ENCODE measurements at regions not wholly inside any gene's neighbourhood (a gene's known extent, or its start where the extent isn't known, plus 50 kb on each side); places are given as distances from the start of the nearest gene placed in this dataset.

DNA sequence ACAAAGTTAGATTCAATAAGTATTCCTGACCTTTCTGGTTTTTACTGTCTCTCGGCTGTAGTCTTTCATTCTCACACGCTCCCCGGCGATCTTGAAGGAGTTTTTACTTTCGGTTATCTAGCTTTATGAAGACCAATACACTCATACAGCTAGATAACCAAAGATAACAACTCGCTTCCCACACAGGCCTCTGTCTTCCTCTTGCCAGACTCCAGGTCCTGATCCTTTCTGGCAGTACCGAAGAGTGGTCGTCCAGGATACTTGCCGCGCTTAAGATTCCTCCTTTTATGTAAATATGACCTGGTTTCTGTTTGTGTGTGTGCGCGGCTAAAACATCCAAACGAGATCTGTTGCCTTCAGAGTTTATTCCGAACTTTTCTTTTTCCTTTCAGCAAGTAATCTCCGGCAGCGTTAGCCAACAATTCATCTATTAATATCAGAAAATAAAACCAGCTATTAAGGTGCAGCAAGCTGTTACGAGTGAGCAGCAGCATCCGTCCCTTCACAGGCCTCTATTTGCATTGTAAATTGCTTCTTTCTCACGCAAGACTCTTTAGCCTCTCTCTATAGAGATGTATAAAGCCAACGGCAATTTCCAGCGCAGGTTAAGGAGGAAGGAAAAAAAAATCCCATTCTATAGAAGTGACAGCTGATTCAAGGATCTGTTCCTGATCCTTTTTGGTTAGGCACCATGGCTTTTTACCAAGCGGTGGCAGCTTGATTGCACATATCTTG lies 216.1 kb downstream of the MEF2C start:
- BruUV-seq (replicated peaks), result no TSS peak
- H3K9ac ChIP-seq (ENCODE audit: insufficient read depth, low read depth, low read length), result no peak overlapping the region
- peak overlapping the region; percentile 81 for H3K4me2 ChIP-seq (ENCODE audit: low read depth, low read length)
- FAIRE-seq (no peak), ATAC-seq (peak; percentile 44; the same call in 2 of the 3 replicates), DNase-seq (ENCODE audit: low spot score) (no peak)
- ChIA-PET POLR2A (no interaction called here), CTCF (ENCODE audit: low intra/inter-chr PET ratio, low total read pairs) (no interaction called here)
- 5% methylated on average over 22 of the region's 22 CpGs for WGBS (ENCODE audit: low lambda C conversion rate)
- in situ Hi-C loops (cut with HindIII; ENCODE audit: extremely low pct_ligation_motif_present, low pct_unique_long_range_greater_than_20kb), result no loop called here
- H3K9me3 ChIP-seq (ENCODE audit: low read length), result no peaks in the 10 kb centered on the region
- no peaks in the 10 kb centered on the region for H3K79me2 ChIP-seq (ENCODE audit: insufficient read depth, low read length)
- intact Hi-C loops (cut with micrococcal nuclease; ENCODE audit: unreplicated experiment), result no loop called here
- peak overlapping the region; percentile 21 to 61 (median 51); a peak in 5 of 6 replicates for H3K4me3 ChIP-seq (replicated peaks in 1 of 3; ENCODE audit: insufficient read depth in 1 of 3, low read depth in 2 of 3, low read length in 3 of 3)
- peak overlapping the region; percentile 36 for H2AFZ ChIP-seq (ENCODE audit: low read length)
- H3K27me3 ChIP-seq (ENCODE audit: control insufficient read depth in 1 of 2, insufficient read depth in 2 of 2, low read length in 2 of 2), result peaks cover 4 to 23% of the 10 kb centered on the region in 2 experiments; a peak in 3 of 5 replicates
- no peaks in the 10 kb centered on the region for H4K20me1 ChIP-seq (ENCODE audit: insufficient read depth, low read length)
- no peak overlapping the region for H3K27ac ChIP-seq (ENCODE audit: extremely low read length, insufficient read depth, low read length)
- no peaks in the 10 kb centered on the region for H3K36me3 ChIP-seq (replicated peaks in 1 of 2; ENCODE audit: control insufficient read depth in 1 of 2, insufficient read depth in 2 of 2, low read length in 2 of 2)
- TF ChIP-seq HOXD1 (CRISPR knock-in tag; IDR thresholded peaks at IDR 0.05) (no peak), U2AF2 (IDR thresholded peaks at IDR 0.05; ENCODE audit: low read depth, low read length) (no peak), CBX2 (IDR thresholded peaks at IDR 0.05; ENCODE audit: low read depth, low read length) (0 out of 2 replicates have a peak, but pooled peaks have one; percentile 32), CBX2 (CRISPR knock-in tag; IDR thresholded peaks at IDR 0.05; ENCODE audit: low read depth) (no peak), PITX1 (CRISPR knock-in tag; IDR thresholded peaks at IDR 0.05) (no peak), CHCHD3 (CRISPR knock-in tag; IDR thresholded peaks at IDR 0.05) (no peak), MEF2D (CRISPR knock-in tag; IDR thresholded peaks at IDR 0.05) (no peak), PPARG (CRISPR knock-in tag; conservative IDR thresholded peaks at IDR 0.05) (no peak), ZNF446 (CRISPR knock-in tag; IDR thresholded peaks at IDR 0.05) (no peak)
- peaks cover 16% of the 10 kb centered on the region; the same call in 1 of the 2 replicates for H3K4me1 ChIP-seq (ENCODE audit: insufficient read depth, low read length)

DNA sequence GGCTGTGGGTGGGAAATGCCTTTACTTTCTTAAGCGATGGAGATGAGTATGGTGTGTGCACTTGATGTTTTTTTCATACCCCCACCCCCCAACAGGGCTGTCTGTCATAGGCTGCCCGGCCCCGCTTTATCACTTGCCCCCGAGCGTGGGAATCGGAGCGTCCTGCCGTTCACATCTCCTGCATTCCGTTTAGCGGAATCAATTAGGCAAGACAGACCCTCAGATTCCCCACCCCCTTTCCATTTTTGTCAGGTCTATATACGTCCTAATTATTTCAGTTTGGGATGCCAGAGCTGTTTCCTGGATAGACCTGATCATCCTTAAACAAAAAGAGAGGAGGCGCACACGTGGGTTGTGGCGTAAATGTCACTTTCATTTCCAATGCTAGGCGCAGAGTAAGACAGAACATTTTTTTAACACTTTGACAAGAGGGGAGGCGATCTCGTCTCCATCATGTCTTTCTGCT lies 217.2 kb downstream of the MEF2C start:
- ATAC-seq, result no peak
- POLR2A ChIA-PET, result no interaction called here
- in situ Hi-C loops (cut with HindIII; ENCODE audit: extremely low pct_ligation_motif_present, low pct_unique_long_range_greater_than_20kb), result no loop called here
- TF ChIP-seq PPARG (CRISPR knock-in tag; conservative IDR thresholded peaks at IDR 0.05) (no peak), ZNF232 (CRISPR knock-in tag; IDR thresholded peaks at IDR 0.05; ENCODE audit: borderline replicate concordance) (no peak), ZNF670 (CRISPR knock-in tag; IDR thresholded peaks at IDR 0.05; ENCODE audit: borderline replicate concordance) (no peak), ZNF343 (CRISPR knock-in tag; IDR thresholded peaks at IDR 0.05) (no peak), SSRP1 (CRISPR knock-in tag; IDR thresholded peaks at IDR 0.05) (no peak)
- TF ChIP-seq, protein P1, sequence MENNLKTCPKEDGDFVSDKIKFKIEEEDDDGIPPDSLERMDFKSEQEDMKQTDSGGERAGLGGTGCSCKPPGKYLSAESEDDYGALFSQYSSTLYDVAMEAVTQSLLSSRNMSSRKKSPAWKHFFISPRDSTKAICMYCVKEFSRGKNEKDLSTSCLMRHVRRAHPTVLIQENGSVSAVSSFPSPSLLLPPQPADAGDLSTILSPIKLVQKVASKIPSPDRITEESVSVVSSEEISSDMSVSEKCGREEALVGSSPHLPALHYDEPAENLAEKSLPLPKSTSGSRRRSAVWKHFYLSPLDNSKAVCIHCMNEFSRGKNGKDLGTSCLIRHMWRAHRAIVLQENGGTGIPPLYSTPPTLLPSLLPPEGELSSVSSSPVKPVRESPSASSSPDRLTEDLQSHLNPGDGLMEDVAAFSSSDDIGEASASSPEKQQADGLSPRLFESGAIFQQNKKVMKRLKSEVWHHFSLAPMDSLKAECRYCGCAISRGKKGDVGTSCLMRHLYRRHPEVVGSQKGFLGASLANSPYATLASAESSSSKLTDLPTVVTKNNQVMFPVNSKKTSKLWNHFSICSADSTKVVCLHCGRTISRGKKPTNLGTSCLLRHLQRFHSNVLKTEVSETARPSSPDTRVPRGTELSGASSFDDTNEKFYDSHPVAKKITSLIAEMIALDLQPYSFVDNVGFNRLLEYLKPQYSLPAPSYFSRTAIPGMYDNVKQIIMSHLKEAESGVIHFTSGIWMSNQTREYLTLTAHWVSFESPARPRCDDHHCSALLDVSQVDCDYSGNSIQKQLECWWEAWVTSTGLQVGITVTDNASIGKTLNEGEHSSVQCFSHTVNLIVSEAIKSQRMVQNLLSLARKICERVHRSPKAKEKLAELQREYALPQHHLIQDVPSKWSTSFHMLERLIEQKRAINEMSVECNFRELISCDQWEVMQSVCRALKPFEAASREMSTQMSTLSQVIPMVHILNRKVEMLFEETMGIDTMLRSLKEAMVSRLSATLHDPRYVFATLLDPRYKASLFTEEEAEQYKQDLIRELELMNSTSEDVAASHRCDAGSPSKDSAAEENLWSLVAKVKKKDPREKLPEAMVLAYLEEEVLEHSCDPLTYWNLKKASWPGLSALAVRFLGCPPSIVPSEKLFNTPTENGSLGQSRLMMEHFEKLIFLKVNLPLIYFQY (CRISPR knock-in tag; IDR thresholded peaks at IDR 0.05; ENCODE audit: borderline replicate concordance), result no peak
- TF ChIP-seq, protein P2, sequence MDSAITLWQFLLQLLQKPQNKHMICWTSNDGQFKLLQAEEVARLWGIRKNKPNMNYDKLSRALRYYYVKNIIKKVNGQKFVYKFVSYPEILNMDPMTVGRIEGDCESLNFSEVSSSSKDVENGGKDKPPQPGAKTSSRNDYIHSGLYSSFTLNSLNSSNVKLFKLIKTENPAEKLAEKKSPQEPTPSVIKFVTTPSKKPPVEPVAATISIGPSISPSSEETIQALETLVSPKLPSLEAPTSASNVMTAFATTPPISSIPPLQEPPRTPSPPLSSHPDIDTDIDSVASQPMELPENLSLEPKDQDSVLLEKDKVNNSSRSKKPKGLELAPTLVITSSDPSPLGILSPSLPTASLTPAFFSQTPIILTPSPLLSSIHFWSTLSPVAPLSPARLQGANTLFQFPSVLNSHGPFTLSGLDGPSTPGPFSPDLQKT (CRISPR knock-in tag; IDR thresholded peaks at IDR 0.05; ENCODE audit: borderline replicate concordance), result no peak

More for the DNA sequence above, 217.2 kb downstream of the MEF2C start:
- H3K27ac ChIP-seq (ENCODE audit: extremely low read length, insufficient read depth, low read length), result no peak overlapping the region
- peaks cover 4 to 15% of the 10 kb centered on the region in 2 experiments; a peak in 3 of 5 replicates for H3K27me3 ChIP-seq (ENCODE audit: control insufficient read depth in 1 of 2, insufficient read depth in 2 of 2, low read length in 2 of 2)
- no TSS peak for BruUV-seq (replicated peaks)
- CTCF ChIA-PET (ENCODE audit: low intra/inter-chr PET ratio, low total read pairs), result no interaction called here
- no peak overlapping the region for H3K4me3 ChIP-seq (replicated peaks in 1 of 3; ENCODE audit: insufficient read depth in 1 of 3, low read depth in 2 of 3, low read length in 3 of 3)
- no peaks in the 10 kb centered on the region for H3K36me3 ChIP-seq (replicated peaks in 1 of 2; ENCODE audit: control insufficient read depth in 1 of 2, insufficient read depth in 2 of 2, low read length in 2 of 2)
- intact Hi-C loops (cut with micrococcal nuclease; ENCODE audit: unreplicated experiment), result no loop called here
- H3K9ac ChIP-seq (ENCODE audit: insufficient read depth, low read depth, low read length), result no peak overlapping the region
- 38% methylated on average over 17 of the region's 17 CpGs for WGBS (ENCODE audit: low lambda C conversion rate)
- H2AFZ ChIP-seq (ENCODE audit: low read length), result no peak overlapping the region
- H3K4me1 ChIP-seq (ENCODE audit: insufficient read depth, low read length), result peaks cover 16% of the 10 kb centered on the region; the same call in 1 of the 2 replicates
- H3K4me2 ChIP-seq (ENCODE audit: low read depth, low read length), result no peak overlapping the region
- no peak for DNase-seq (ENCODE audit: low spot score)
- no peaks in the 10 kb centered on the region for H3K9me3 ChIP-seq (ENCODE audit: low read length)
- no peak for FAIRE-seq
- H4K20me1 ChIP-seq (ENCODE audit: insufficient read depth, low read length), result no peaks in the 10 kb centered on the region
- H3K79me2 ChIP-seq (ENCODE audit: insufficient read depth, low read length), result no peaks in the 10 kb centered on the region
